Liver (tissue), 8 donors: ENCODE measurements at regions not wholly inside any gene's neighbourhood (a gene's known extent, or its start where the extent isn't known, plus 50 kb on each side); places are given as distances from the start of the nearest gene placed in this dataset.

Source experiments
- DNase-seq: peaks from one replicate; pipeline ENCODE4 v3.0.0-alpha.2; 2017; ENCODE audit warnings: low spot score
- H3K27ac ChIP-seq, 2 donors: one replicate each; pipeline ENCODE4 v1.7.0; 2013; ENCODE audit warnings: inconsistent platforms in 2 of 2, low read length in 2 of 2, control low read depth in 1 of 2, low read depth in 1 of 2, mild to moderate bottlenecking in 1 of 2
- H3K27me3 ChIP-seq, 4 donors: one replicate each; pipeline versions ENCODE4 v1.6.1 to v1.7.0; 2013; ENCODE audit warnings: low read length in 3 of 4, inconsistent platforms in 1 of 4, mild to moderate bottlenecking in 1 of 4, moderate library complexity in 1 of 4; ENCODE audit not compliant: control insufficient read depth in 4 of 4, insufficient read depth in 4 of 4
- H3K36me3 ChIP-seq, 4 donors: one replicate each; pipeline versions ENCODE4 v1.6.1 to v1.7.0; 2013; ENCODE audit warnings: low read length in 3 of 4, mild to moderate bottlenecking in 3 of 4, low read depth in 1 of 4, moderate library complexity in 1 of 4; ENCODE audit not compliant: control insufficient read depth in 4 of 4, insufficient read depth in 3 of 4
- H3K4me1 ChIP-seq, 4 donors: one replicate each; pipeline versions ENCODE4 v1.6.1 to v1.7.0; 2013; ENCODE audit warnings: low read length in 3 of 4, mild to moderate bottlenecking in 3 of 4, moderate library complexity in 1 of 4; ENCODE audit not compliant: control insufficient read depth in 4 of 4, insufficient read depth in 4 of 4
- H3K4me3 ChIP-seq, 3 donors: one replicate each; pipeline versions ENCODE4 v1.6.1 to v1.7.0; 2013; ENCODE audit warnings: low read length in 3 of 3, control low read depth in 1 of 3, low read depth in 1 of 3, mild to moderate bottlenecking in 1 of 3
- H3K9ac ChIP-seq, 2 donors: one replicate each; pipeline ENCODE4 v1.7.0; 2013; ENCODE audit warnings: low read length in 2 of 2, mild to moderate bottlenecking in 2 of 2, moderate library complexity in 2 of 2, control low read depth in 1 of 2, low read depth in 1 of 2
- H3K9me3 ChIP-seq, 4 donors: one replicate each; pipeline versions ENCODE4 v1.6.1 to v1.7.0; 2013; ENCODE audit warnings: low read length in 3 of 4; ENCODE audit not compliant: control insufficient read depth in 4 of 4
- ATF3 ChIP-seq: IDR thresholded peaks from 2 replicates; pipeline ENCODE4 v1.6.1; 2016; ENCODE audit warnings: antibody characterized with exemption
- CTCF ChIP-seq: fragments of 150-350 bp; IDR thresholded peaks from 2 replicates; pipeline ENCODE4 v1.5.1; 2017; ENCODE audit warnings: improper control_type of control experiment, low read depth, low read length; ENCODE audit not compliant: missing input control
- EGR1 ChIP-seq, 2 donors: IDR thresholded peaks; 2 replicates each; pipeline ENCODE4 v1.6.1; 2016 to 2018; ENCODE audit warnings: antibody characterized with exemption in 2 of 2, low read depth in 2 of 2
- FOXA1 ChIP-seq: IDR thresholded peaks from 2 replicates; pipeline ENCODE4 v1.6.1; 2016; ENCODE audit warnings: antibody characterized with exemption
- FOXA2 ChIP-seq: IDR thresholded peaks from 2 replicates; pipeline ENCODE4 v1.6.1; 2016; ENCODE audit warnings: antibody characterized with exemption
- HNF4A ChIP-seq, 2 donors: conservative IDR thresholded peaks; 2 replicates each; pipeline ENCODE4 v1.6.1; 2016; ENCODE audit warnings: antibody characterized with exemption in 2 of 2, mild to moderate bottlenecking in 2 of 2
- JUND ChIP-seq, 2 donors: IDR thresholded peaks; 2 replicates each; pipeline ENCODE4 v1.6.1; 2016; ENCODE audit warnings: antibody characterized with exemption in 2 of 2
- MAX ChIP-seq: IDR thresholded peaks from 2 replicates; pipeline ENCODE4 v1.6.1; 2016; ENCODE audit warnings: antibody characterized with exemption
- NR2F2 ChIP-seq: IDR thresholded peaks from 2 replicates; pipeline ENCODE4 v1.6.1; 2016; ENCODE audit warnings: antibody characterized with exemption
- RAD21 ChIP-seq, 2 donors: IDR thresholded peaks; 2 replicates each; pipeline ENCODE4 v1.6.1; 2016; ENCODE audit warnings: antibody characterized with exemption in 2 of 2, mild to moderate bottlenecking in 2 of 2
- SP1 ChIP-seq: IDR thresholded peaks from 2 replicates; pipeline ENCODE4 v1.6.1; 2018; ENCODE audit warnings: antibody characterized with exemption, mild to moderate bottlenecking
- WGBS: extraction: QIAGEN DNeasy Blood & Tissue Kit; methylation state at CpG from one replicate; pipeline ENCODE4 v1.1.7; 2013; 5-methylcytosine and 5-hydroxymethylcytosine counted together
- donor health status: healthy.
- donor health status: healthy.
- donor health status: healthy.
- donor health status: healthy.
- donor health status: healthy.

- DNase-seq: no peak
- Histone ChIP-seq H3K36me3 (no peaks in the 10 kb centered on the region), H3K27ac (peak overlapping the region in 1 of 2 donors; percentile 7), H3K9ac (no peak overlapping the region), H3K9me3 (no peaks in the 10 kb centered on the region), H3K4me1 (peaks cover 0 to 15% (median 6%) of the 10 kb centered on the region in 4 donors), H3K27me3 (no peaks in the 10 kb centered on the region), H3K4me3 (no peak overlapping the region)
- TF ChIP-seq SP1 (no peak), CTCF (peak; percentile 25), MAX (no peak), FOXA2 (no peak), RAD21 (IDR thresholded peaks at IDR 0.05) (peak; percentile 63 to 74)
- WGBS: 89% methylated on average over 7 of the region's 7 CpGs
These were observed 169.4 kb downstream of the ABCA8 start for GRCh38 chr17:68785565-68786486.

- Histone ChIP-seq H3K9me3 (no peaks in the 10 kb centered on the region), H3K36me3 (no peaks in the 10 kb centered on the region), H3K27me3 (no peaks in the 10 kb centered on the region), H3K4me1 (peaks cover 0 to 5% (median 3%) of the 10 kb centered on the region in 4 donors), H3K27ac (no peak overlapping the region), H3K9ac (no peak overlapping the region), H3K4me3 (no peak overlapping the region)
- no peak for DNase-seq
- TF ChIP-seq MAX (no peak), FOXA1 (no peak), FOXA2 (no peak), NR2F2 (no peak), ATF3 (no peak), JUND (IDR thresholded peaks at IDR 0.05) (no peak), HNF4A (conservative IDR thresholded peaks at IDR 0.05) (no peak), EGR1 (IDR thresholded peaks at IDR 0.05; ENCODE audit: low read depth in 2 of 2) (no peak), RAD21 (IDR thresholded peaks at IDR 0.05) (no peak)
- 76% methylated on average over 3 of the region's 3 CpGs for WGBS
These were observed 170.8 kb downstream of the ABCA8 start for GRCh38 chr17:68784431-68784830.

- Histone ChIP-seq H3K27me3 (no peaks in the 10 kb centered on the region), H3K27ac (no peak overlapping the region), H3K4me3 (no peak overlapping the region), H3K9ac (no peak overlapping the region), H3K36me3 (no peaks in the 10 kb centered on the region), H3K4me1 (peaks cover 0 to 3% (median 1%) of the 10 kb centered on the region in 4 donors), H3K9me3 (no peaks in the 10 kb centered on the region)
- TF ChIP-seq NR2F2 (no peak), RAD21 (IDR thresholded peaks at IDR 0.05) (no peak)
- no peak for DNase-seq
- WGBS: 99% methylated on average over 4 of the region's 4 CpGs
These were observed 171.3 kb downstream of the ABCA8 start for GRCh38 chr17:68783861-68784260.
